Fibroblast of lung (primary cell): ENCODE measurements at regions not wholly inside any gene's neighbourhood (a gene's known extent, or its start where the extent isn't known, plus 50 kb on each side); places are given as distances from the start of the nearest gene placed in this dataset.

Experiments
- CTCF ChIP-seq, 2 donors: IDR thresholded peaks in 1 of 2; conservative IDR thresholded peaks in 1 of 2; 1 replicate in 1 of 2; 2 replicates in 1 of 2; pipeline ENCODE4 v1.5.1; 2011 to 2012; ENCODE audit warnings: low read length in 2 of 2, control low read depth in 1 of 2, inconsistent platforms in 1 of 2, low read depth in 1 of 2, mild to moderate bottlenecking in 1 of 2
- EZH2 ChIP-seq: IDR thresholded peaks from 2 replicates; pipeline ENCODE4 v1.5.1; 2012; ENCODE audit warnings: low read length, control low read depth, mild to moderate bottlenecking; ENCODE audit errors: missing control alignments

- no peak for TF ChIP-seq CTCF (conservative IDR thresholded peaks at IDR 0.05 in 1 of 2, IDR thresholded peaks at IDR 0.05 in 1 of 2; ENCODE audit: low read depth in 1 of 2, low read length in 2 of 2)
- TF ChIP-seq EZH2 = no peak
Observed at GRCh38 chr20:11499101-11499634, 418.5 kb upstream of the BTBD3 start.
